ENCODE measurements at regions not wholly inside any gene's neighbourhood (a gene's known extent, or its start where the extent isn't known, plus 50 kb on each side); places are given as distances from the start of the nearest gene placed in this dataset.
"Not testable (repeated sequence)": the region's sequence is repeated elsewhere in the genome, so short reads cannot be mapped to it uniquely, and the experiment has no call there.

GRCh38 chr18:78507217-78507616 is 472.4 kb upstream of the SALL3 start:
- Histone ChIP-seq H3K27ac (ENCODE audit: low read length) (no peak overlapping the region), H3K36me3 (ENCODE audit: control insufficient read depth in 1 of 2, insufficient read depth in 2 of 2, low read length in 2 of 2) (no peaks in the 10 kb centered on the region), H3K27me3 (ENCODE audit: low read depth, low read length) (no peaks in the 10 kb centered on the region), H3K4me3 (ENCODE audit: low read depth in 1 of 2, low read length in 2 of 2) (no peak overlapping the region), H3K9me3 (ENCODE audit: control insufficient read depth in 1 of 2, low read length in 2 of 2) (no peaks in the 10 kb centered on the region), H3K4me1 (ENCODE audit: control insufficient read depth in 1 of 2, insufficient read depth in 2 of 2, low read length in 2 of 2) (no peaks in the 10 kb centered on the region)

- H3K36me3 ChIP-seq (ENCODE audit: control insufficient read depth in 1 of 2, insufficient read depth in 2 of 2, low read length in 2 of 2); H3K9me3 ChIP-seq (ENCODE audit: control insufficient read depth in 1 of 2, low read length in 2 of 2); H3K27me3 ChIP-seq (ENCODE audit: low read depth, low read length); H3K27ac ChIP-seq (ENCODE audit: low read length); H3K4me1 ChIP-seq (ENCODE audit: control insufficient read depth in 1 of 2, insufficient read depth in 2 of 2, low read length in 2 of 2); H3K4me3 ChIP-seq (ENCODE audit: low read depth in 1 of 2, low read length in 2 of 2): not testable (repeated sequence)
These were observed 471.3 kb upstream of the SALL3 start for GRCh38 chr18:78508228-78508824.

GRCh38 chr18:78510091-78510490 is 469.5 kb upstream of the SALL3 start:
- Histone ChIP-seq H3K27me3 (ENCODE audit: low read depth, low read length) (no peaks in the 10 kb centered on the region), H3K27ac (ENCODE audit: low read length) (no peak overlapping the region), H3K4me1 (ENCODE audit: control insufficient read depth in 1 of 2, insufficient read depth in 2 of 2, low read length in 2 of 2) (no peaks in the 10 kb centered on the region), H3K9me3 (ENCODE audit: control insufficient read depth in 1 of 2, low read length in 2 of 2) (no peaks in the 10 kb centered on the region), H3K4me3 (ENCODE audit: low read depth in 1 of 2, low read length in 2 of 2) (no peak overlapping the region), H3K36me3 (ENCODE audit: control insufficient read depth in 1 of 2, insufficient read depth in 2 of 2, low read length in 2 of 2) (no peaks in the 10 kb centered on the region)

- Histone ChIP-seq H3K27ac (ENCODE audit: low read length) (no peak overlapping the region), H3K36me3 (ENCODE audit: control insufficient read depth in 1 of 2, insufficient read depth in 2 of 2, low read length in 2 of 2) (no peaks in the 10 kb centered on the region), H3K4me3 (ENCODE audit: low read depth in 1 of 2, low read length in 2 of 2) (no peak overlapping the region), H3K27me3 (ENCODE audit: low read depth, low read length) (no peaks in the 10 kb centered on the region), H3K9me3 (ENCODE audit: control insufficient read depth in 1 of 2, low read length in 2 of 2) (no peaks in the 10 kb centered on the region), H3K4me1 (ENCODE audit: control insufficient read depth in 1 of 2, insufficient read depth in 2 of 2, low read length in 2 of 2) (no peaks in the 10 kb centered on the region)
These were observed 469.0 kb upstream of the SALL3 start for GRCh38 chr18:78510636-78511035.

DNA sequence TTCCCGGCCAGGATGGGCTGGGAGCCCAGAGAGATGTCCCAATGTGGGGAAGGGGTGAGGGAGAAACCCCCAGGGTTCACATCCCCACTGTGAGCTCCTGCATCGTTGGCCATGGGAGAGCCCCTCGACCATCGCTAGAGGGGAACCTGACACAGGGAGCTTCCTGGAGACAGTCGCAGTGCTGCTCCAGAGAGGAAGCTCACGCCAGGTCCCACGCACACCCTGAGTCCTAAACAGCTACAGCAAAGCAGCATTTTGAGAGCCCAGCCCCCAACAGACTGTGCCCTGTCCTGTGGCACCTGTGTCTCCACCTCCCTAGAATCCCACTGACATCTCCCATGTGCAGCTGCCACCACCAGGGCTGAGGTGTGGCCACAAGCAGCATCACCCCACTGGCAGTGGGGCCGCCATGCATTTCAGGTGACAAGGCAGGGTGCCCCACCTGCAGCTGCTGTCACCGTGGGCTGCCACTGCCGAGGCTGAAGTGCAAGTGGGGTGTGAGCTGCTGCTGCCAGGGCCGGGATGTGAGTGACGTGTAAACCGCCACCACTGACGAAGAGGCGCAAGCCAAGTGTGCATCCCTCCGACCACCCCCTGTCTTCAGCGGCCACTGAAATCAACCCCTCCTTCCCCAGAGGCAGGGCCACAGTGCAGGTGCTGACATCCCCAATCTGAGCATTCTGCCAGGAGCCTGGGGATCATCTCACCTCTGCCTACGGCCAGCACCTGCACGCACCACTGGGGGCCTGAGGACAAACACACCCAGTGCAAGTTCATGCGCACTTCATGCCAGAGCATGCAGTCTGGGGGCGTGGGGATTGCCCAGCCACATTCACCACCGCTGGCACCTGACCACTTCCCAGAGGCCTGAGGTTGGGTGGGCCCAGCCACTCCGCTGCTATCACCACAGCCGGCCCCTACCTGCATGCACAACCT is 467.7 kb upstream of the SALL3 start:
- Histone ChIP-seq H3K36me3 (ENCODE audit: control insufficient read depth in 1 of 2, insufficient read depth in 2 of 2, low read length in 2 of 2) (no peaks in the 10 kb centered on the region), H3K9me3 (ENCODE audit: control insufficient read depth in 1 of 2, low read length in 2 of 2) (no peaks in the 10 kb centered on the region), H3K27ac (ENCODE audit: low read length) (no peak overlapping the region)

DNA sequence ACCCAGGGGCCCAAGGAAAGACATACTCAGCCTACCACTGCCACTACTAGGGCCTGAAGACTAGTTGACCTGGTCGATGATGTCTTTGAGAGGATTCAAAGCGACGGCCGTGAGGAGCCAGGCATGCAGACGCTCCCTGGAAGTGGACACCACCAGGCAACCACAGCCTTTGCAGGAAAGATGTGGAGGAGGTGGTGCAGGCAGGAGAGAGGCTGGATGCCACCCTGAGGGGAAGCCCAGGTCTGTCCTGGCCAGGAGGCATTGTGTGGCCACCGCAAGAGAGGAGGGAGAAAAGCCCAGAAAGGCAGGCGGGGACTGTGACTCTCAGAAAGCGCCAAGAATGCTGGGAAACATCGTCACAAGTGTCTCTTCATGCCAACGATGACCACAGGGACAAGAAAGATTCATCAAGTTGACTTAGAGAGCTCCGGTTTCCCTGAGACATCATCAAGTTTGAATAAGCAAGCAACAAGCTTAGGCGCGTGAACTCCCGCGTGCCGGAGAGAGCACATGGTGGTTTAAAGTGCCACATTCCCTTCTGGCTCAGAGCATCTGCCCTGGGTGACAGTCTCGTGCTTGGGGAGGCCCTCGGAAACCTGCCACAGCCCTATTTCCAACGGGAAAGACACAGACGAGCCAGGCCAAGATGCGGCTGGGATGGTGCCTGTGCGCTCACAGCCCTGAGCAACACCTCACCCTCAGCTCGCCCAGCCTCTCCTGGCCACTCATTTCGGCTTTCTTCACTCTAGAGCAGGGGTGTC is 464.5 kb upstream of the SALL3 start:
- no peaks in the 10 kb centered on the region for H3K9me3 ChIP-seq (ENCODE audit: control insufficient read depth in 1 of 2, low read length in 2 of 2)
- H3K4me3 ChIP-seq (ENCODE audit: low read depth in 1 of 2, low read length in 2 of 2), result no peak overlapping the region
- H3K4me1 ChIP-seq (ENCODE audit: control insufficient read depth in 1 of 2, insufficient read depth in 2 of 2, low read length in 2 of 2), result no peaks in the 10 kb centered on the region
- H3K27me3 ChIP-seq (ENCODE audit: low read depth, low read length), result no peaks in the 10 kb centered on the region
- no peaks in the 10 kb centered on the region for H3K36me3 ChIP-seq (ENCODE audit: control insufficient read depth in 1 of 2, insufficient read depth in 2 of 2, low read length in 2 of 2)
- H3K27ac ChIP-seq (ENCODE audit: low read length), result no peak overlapping the region

More for the DNA sequence above, 467.7 kb upstream of the SALL3 start:
- Histone ChIP-seq H3K27me3 (ENCODE audit: low read depth, low read length) (no peaks in the 10 kb centered on the region), H3K4me1 (ENCODE audit: control insufficient read depth in 1 of 2, insufficient read depth in 2 of 2, low read length in 2 of 2) (no peaks in the 10 kb centered on the region), H3K4me3 (ENCODE audit: low read depth in 1 of 2, low read length in 2 of 2) (no peak overlapping the region)

- no peaks in the 10 kb centered on the region for H3K27me3 ChIP-seq (ENCODE audit: low read depth, low read length)
- no peak overlapping the region for H3K27ac ChIP-seq (ENCODE audit: low read length)
- no peaks in the 10 kb centered on the region for H3K9me3 ChIP-seq (ENCODE audit: control insufficient read depth in 1 of 2, low read length in 2 of 2)
- no peaks in the 10 kb centered on the region for H3K4me1 ChIP-seq (ENCODE audit: control insufficient read depth in 1 of 2, insufficient read depth in 2 of 2, low read length in 2 of 2)
- H3K4me3 ChIP-seq (ENCODE audit: low read depth in 1 of 2, low read length in 2 of 2), result no peak overlapping the region
- no peaks in the 10 kb centered on the region for H3K36me3 ChIP-seq (ENCODE audit: control insufficient read depth in 1 of 2, insufficient read depth in 2 of 2, low read length in 2 of 2)
These were observed 462.3 kb upstream of the SALL3 start for GRCh38 chr18:78517328-78517727.

GRCh38 chr18:78517973-78518372 is 461.6 kb upstream of the SALL3 start:
- Histone ChIP-seq H3K36me3 (ENCODE audit: control insufficient read depth in 1 of 2, insufficient read depth in 2 of 2, low read length in 2 of 2) (no peaks in the 10 kb centered on the region), H3K4me1 (ENCODE audit: control insufficient read depth in 1 of 2, insufficient read depth in 2 of 2, low read length in 2 of 2) (no peaks in the 10 kb centered on the region), H3K4me3 (ENCODE audit: low read depth in 1 of 2, low read length in 2 of 2) (no peak overlapping the region), H3K9me3 (ENCODE audit: control insufficient read depth in 1 of 2, low read length in 2 of 2) (no peaks in the 10 kb centered on the region), H3K27me3 (ENCODE audit: low read depth, low read length) (no peaks in the 10 kb centered on the region), H3K27ac (ENCODE audit: low read length) (no peak overlapping the region)

GRCh38 chr18:78518805-78519204 is 460.8 kb upstream of the SALL3 start:
- Histone ChIP-seq H3K27me3 (ENCODE audit: low read depth, low read length) (no peaks in the 10 kb centered on the region), H3K4me3 (ENCODE audit: low read depth in 1 of 2, low read length in 2 of 2) (no peak overlapping the region), H3K27ac (ENCODE audit: low read length) (no peak overlapping the region), H3K4me1 (ENCODE audit: control insufficient read depth in 1 of 2, insufficient read depth in 2 of 2, low read length in 2 of 2) (no peaks in the 10 kb centered on the region), H3K36me3 (ENCODE audit: control insufficient read depth in 1 of 2, insufficient read depth in 2 of 2, low read length in 2 of 2) (no peaks in the 10 kb centered on the region), H3K9me3 (ENCODE audit: control insufficient read depth in 1 of 2, low read length in 2 of 2) (no peaks in the 10 kb centered on the region)

- Histone ChIP-seq H3K27ac (ENCODE audit: low read length) (no peak overlapping the region), H3K27me3 (ENCODE audit: low read depth, low read length) (no peaks in the 10 kb centered on the region), H3K4me1 (ENCODE audit: control insufficient read depth in 1 of 2, insufficient read depth in 2 of 2, low read length in 2 of 2) (no peaks in the 10 kb centered on the region)
These were observed 460.1 kb upstream of the SALL3 start for GRCh38 chr18:78519394-78520062.

GRCh38 chr18:78521136-78521535 is 458.5 kb upstream of the SALL3 start:
- Histone ChIP-seq H3K4me1 (ENCODE audit: control insufficient read depth in 1 of 2, insufficient read depth in 2 of 2, low read length in 2 of 2) (no peaks in the 10 kb centered on the region), H3K27me3 (ENCODE audit: low read depth, low read length) (no peaks in the 10 kb centered on the region), H3K27ac (ENCODE audit: low read length) (no peak overlapping the region), H3K4me3 (ENCODE audit: low read depth in 1 of 2, low read length in 2 of 2) (no peak overlapping the region), H3K9me3 (ENCODE audit: control insufficient read depth in 1 of 2, low read length in 2 of 2) (no peaks in the 10 kb centered on the region), H3K36me3 (ENCODE audit: control insufficient read depth in 1 of 2, insufficient read depth in 2 of 2, low read length in 2 of 2) (no peaks in the 10 kb centered on the region)

More at GRCh38 chr18:78519394-78520062, 460.1 kb upstream of the SALL3 start:
- Histone ChIP-seq H3K4me3 (ENCODE audit: low read depth in 1 of 2, low read length in 2 of 2) (no peak overlapping the region), H3K36me3 (ENCODE audit: control insufficient read depth in 1 of 2, insufficient read depth in 2 of 2, low read length in 2 of 2) (no peaks in the 10 kb centered on the region), H3K9me3 (ENCODE audit: control insufficient read depth in 1 of 2, low read length in 2 of 2) (no peaks in the 10 kb centered on the region)
